Mesenchymal stem cell (in vitro differentiated cells and primary cell): ENCODE measurements at regions not wholly inside any gene's neighbourhood (a gene's known extent, or its start where the extent isn't known, plus 50 kb on each side); places are given as distances from the start of the nearest gene placed in this dataset.
A peak's percentile ranks its signal among the peaks of the same experiment; 100 is the strongest.

Experiments used
- DNase-seq: peaks from one replicate; pipeline ENCODE4 v3.0.0-alpha.2; 2013
- H2AFZ ChIP-seq: one replicate; pipeline ENCODE4 v1.6.1; 2013; ENCODE audit warnings: low read depth, mild to moderate bottlenecking, control low read depth, inconsistent platforms, low read length, moderate library complexity
- H2AK5ac ChIP-seq: 2 replicates; pipeline ENCODE4 v1.6.1; 2013; ENCODE audit warnings: low read length, moderate library complexity, mild to moderate bottlenecking, inconsistent platforms; ENCODE audit not compliant: severe bottlenecking
- H2BK120ac ChIP-seq: one replicate; pipeline ENCODE4 v1.6.1; 2013; ENCODE audit warnings: low read depth, mild to moderate bottlenecking, inconsistent platforms, low read length, moderate library complexity
- H2BK12ac ChIP-seq, 2 experiments: one replicate each; pipeline ENCODE4 v1.6.1; 2013; ENCODE audit warnings: inconsistent platforms in 2 of 2, low read length in 2 of 2, mild to moderate bottlenecking in 2 of 2, moderate library complexity in 2 of 2, control low read depth in 1 of 2
- H2BK15ac ChIP-seq: one replicate; pipeline ENCODE4 v1.6.1; 2013; ENCODE audit warnings: mild to moderate bottlenecking, low read depth, inconsistent platforms; ENCODE audit not compliant: poor library complexity, severe bottlenecking
- H2BK5ac ChIP-seq: 2 replicates; pipeline ENCODE4 v1.6.1; 2013; ENCODE audit warnings: low read depth, mild to moderate bottlenecking, low read length, control low read depth, inconsistent platforms; ENCODE audit not compliant: poor library complexity, severe bottlenecking
- H3K14ac ChIP-seq, 2 experiments: one replicate each; pipeline ENCODE4 v1.6.1; 2013; ENCODE audit warnings: inconsistent platforms in 2 of 2, low read length in 2 of 2, control low read depth in 1 of 2, mild to moderate bottlenecking in 1 of 2, moderate library complexity in 1 of 2
- H3K18ac ChIP-seq, 2 experiments: one replicate each; pipeline ENCODE4 v1.6.1; 2013; ENCODE audit warnings: inconsistent platforms in 2 of 2, low read length in 2 of 2, control low read depth in 1 of 2, low read depth in 1 of 2, mild to moderate bottlenecking in 1 of 2
- H3K23ac ChIP-seq, 2 experiments: one replicate each; pipeline ENCODE4 v1.6.1; 2013; ENCODE audit warnings: inconsistent platforms in 2 of 2, low read length in 2 of 2, mild to moderate bottlenecking in 2 of 2, moderate library complexity in 2 of 2, control low read depth in 1 of 2
- H3K27ac ChIP-seq: 2 replicates; pipeline ENCODE4 v1.5.1; 2013; ENCODE audit warnings: mild to moderate bottlenecking, moderate library complexity, low read length, control low read depth, inconsistent platforms; ENCODE audit not compliant: poor library complexity, severe bottlenecking
- H3K27me3 ChIP-seq, 2 experiments: 2 replicates each; pipeline versions ENCODE4 v1.6.1 to v1.7.0; 2013; ENCODE audit warnings: low read length in 2 of 2, mild to moderate bottlenecking in 2 of 2, moderate library complexity in 2 of 2, control low read depth in 1 of 2, inconsistent platforms in 1 of 2; ENCODE audit not compliant: control insufficient read depth in 1 of 2, insufficient read depth in 1 of 2
- H3K36me3 ChIP-seq, 2 experiments: 2 replicates each; pipeline versions ENCODE4 v1.6.1 to v1.7.0; 2013; ENCODE audit warnings: low read length in 2 of 2, control low read depth in 1 of 2, inconsistent platforms in 1 of 2, low read depth in 1 of 2, mild to moderate bottlenecking in 1 of 2; ENCODE audit not compliant: insufficient read depth in 2 of 2, control insufficient read depth in 1 of 2
- H3K4ac ChIP-seq, 2 experiments: one replicate each; pipeline ENCODE4 v1.6.1; 2013; ENCODE audit warnings: inconsistent platforms in 2 of 2, low read length in 2 of 2, mild to moderate bottlenecking in 2 of 2, moderate library complexity in 2 of 2, control low read depth in 1 of 2, low read depth in 1 of 2
- H3K4me1 ChIP-seq: 2 replicates; pipeline ENCODE4 v1.6.1; 2013; ENCODE audit warnings: low read depth, low read length, control low read depth; ENCODE audit not compliant: control insufficient read depth, insufficient read depth
- H3K4me2 ChIP-seq: 2 replicates; pipeline ENCODE4 v1.6.1; 2013; ENCODE audit warnings: low read length, mild to moderate bottlenecking, inconsistent platforms; ENCODE audit not compliant: poor library complexity, severe bottlenecking
- H3K4me3 ChIP-seq, 2 experiments: 2 replicates each; pipeline versions ENCODE4 v1.5.1 to v1.7.0; 2013; ENCODE audit warnings: low read length in 2 of 2, mild to moderate bottlenecking in 2 of 2, control low read depth in 1 of 2, low read depth in 1 of 2; ENCODE audit not compliant: insufficient read depth in 1 of 2
- H3K79me1 ChIP-seq: replicated peaks from 2 replicates; pipeline ENCODE4 v1.6.1; 2013; ENCODE audit warnings: mild to moderate bottlenecking, control low read depth, low read length, inconsistent platforms; ENCODE audit not compliant: poor library complexity, severe bottlenecking
- H3K9ac ChIP-seq: 2 replicates; pipeline ENCODE4 v1.7.0; 2013; ENCODE audit warnings: mild to moderate bottlenecking, low read length, moderate library complexity
- H3K9me3 ChIP-seq: 2 replicates; pipeline ENCODE4 v1.7.0; 2013; ENCODE audit warnings: mild to moderate bottlenecking, low read length; ENCODE audit not compliant: control insufficient read depth
- H4K8ac ChIP-seq: one replicate; pipeline ENCODE4 v1.6.1; 2013; ENCODE audit warnings: inconsistent platforms, mild to moderate bottlenecking, low read length, moderate library complexity
- H4K91ac ChIP-seq: one replicate; pipeline ENCODE4 v1.6.1; 2013; ENCODE audit warnings: mild to moderate bottlenecking, low read length, inconsistent platforms
- WGBS: methylation state at CpG from one replicate; pipeline ENCODE4 v1.1.7; 2013; ENCODE audit warnings: mixed read lengths; 5-methylcytosine and 5-hydroxymethylcytosine counted together

GRCh38 chr1:234881893-234882771, 246.5 kb downstream of the TOMM20 start:
- H2BK12ac ChIP-seq = no peak overlapping the region
- 74% methylated on average over 11 of the region's 11 CpGs for WGBS
- H3K27me3 ChIP-seq = no peaks in the 10 kb centered on the region
- no peak overlapping the region for H3K14ac ChIP-seq
- H4K91ac ChIP-seq = no peak overlapping the region
- peaks cover 3% of the 10 kb centered on the region for H3K4me1 ChIP-seq
- H3K23ac ChIP-seq = no peak overlapping the region
- no peak overlapping the region for H3K4me2 ChIP-seq
- no peaks in the 10 kb centered on the region for H3K36me3 ChIP-seq
- H2BK5ac ChIP-seq = no peak overlapping the region
- no peak overlapping the region for H2AK5ac ChIP-seq
- no peak overlapping the region for H3K4ac ChIP-seq
- no peak overlapping the region for H2BK120ac ChIP-seq
- H3K18ac ChIP-seq = no peak overlapping the region
- no peak overlapping the region for H2AFZ ChIP-seq
- H3K79me1 ChIP-seq = no peaks in the 10 kb centered on the region
- H3K4me3 ChIP-seq = no peak overlapping the region
- no peak for DNase-seq
- H3K27ac ChIP-seq = no peak overlapping the region
- no peak overlapping the region for H2BK15ac ChIP-seq
- H3K9ac ChIP-seq = no peak overlapping the region
- no peak overlapping the region for H4K8ac ChIP-seq
- H3K9me3 ChIP-seq = peaks cover 3% of the 10 kb centered on the region

DNA sequence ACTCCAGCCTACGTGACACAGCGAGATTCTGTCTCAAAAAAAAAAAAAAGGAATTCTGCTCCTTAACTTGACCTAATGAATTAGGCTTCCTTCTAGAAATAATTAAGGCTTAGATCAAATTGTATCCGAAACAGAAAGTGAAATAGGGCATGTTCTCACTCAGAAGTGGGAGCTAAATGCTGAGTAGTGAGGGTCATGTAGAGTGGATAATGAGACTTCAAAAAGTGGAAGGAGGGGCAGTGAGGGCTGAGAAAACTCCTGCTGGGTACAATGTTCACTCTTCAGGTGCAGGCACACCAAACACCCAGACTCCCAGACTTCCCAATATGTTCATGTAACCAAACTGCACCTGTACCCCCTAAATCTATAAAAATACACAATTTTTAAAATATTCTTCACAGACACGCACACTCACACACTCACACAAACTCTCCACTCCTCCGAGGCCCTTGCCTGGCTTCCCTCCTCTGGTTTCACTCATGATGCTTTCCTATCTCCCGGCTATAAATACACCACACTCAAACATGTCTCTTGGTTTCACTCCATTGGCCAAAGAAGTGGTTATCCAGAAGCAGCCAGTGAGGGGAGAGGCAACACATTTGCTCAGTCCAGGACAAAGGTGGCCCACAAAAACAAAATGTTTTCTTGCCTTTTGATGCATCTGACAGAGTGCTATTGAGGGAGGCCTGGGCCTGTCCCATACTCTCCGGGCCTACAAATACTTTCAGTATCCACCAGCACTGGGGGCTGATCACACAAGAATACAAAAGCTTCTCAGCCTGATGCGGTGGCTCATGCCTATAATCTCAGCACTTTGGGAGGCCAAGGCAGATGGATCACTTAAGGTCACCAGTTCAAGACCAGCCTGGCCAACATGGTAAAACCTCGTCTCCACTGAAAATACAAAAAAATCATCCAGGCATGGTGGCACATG, 249.2 kb downstream of the TOMM20 start:
- H3K27ac ChIP-seq = no peak overlapping the region

GRCh38 chr1:234878288-234878687, 250.3 kb downstream of the TOMM20 start:
- no peak for DNase-seq
- no peak overlapping the region for H3K18ac ChIP-seq
- no peak overlapping the region for H3K9ac ChIP-seq
- H2BK15ac ChIP-seq = no peak overlapping the region
- H3K27me3 ChIP-seq = no peaks in the 10 kb centered on the region
- no peak overlapping the region for H3K4me3 ChIP-seq
- H4K91ac ChIP-seq = peak overlapping the region; percentile 83
- H3K4ac ChIP-seq = peak overlapping the region in 1 of 2 experiments; percentile 55
- H3K79me1 ChIP-seq = no peaks in the 10 kb centered on the region
- peak overlapping the region; percentile 38 for H2AK5ac ChIP-seq
- H2AFZ ChIP-seq = no peak overlapping the region
- 90% methylated on average over 12 of the region's 12 CpGs for WGBS
- no peak overlapping the region for H3K14ac ChIP-seq
- H3K23ac ChIP-seq = no peak overlapping the region
- H3K36me3 ChIP-seq = no peaks in the 10 kb centered on the region
- peaks cover 2% of the 10 kb centered on the region for H3K9me3 ChIP-seq
- no peak overlapping the region for H4K8ac ChIP-seq
- H2BK120ac ChIP-seq = no peak overlapping the region
- H3K4me2 ChIP-seq = no peak overlapping the region
- peaks cover 11% of the 10 kb centered on the region for H3K4me1 ChIP-seq
- H2BK12ac ChIP-seq = peak overlapping the region; percentile 0 to 49
- H2BK5ac ChIP-seq = no peak overlapping the region
- H3K27ac ChIP-seq = no peak overlapping the region

More for the DNA sequence above, 249.2 kb downstream of the TOMM20 start:
- Histone ChIP-seq H3K23ac (no peak overlapping the region), H3K9me3 (peaks cover 3% of the 10 kb centered on the region), H2BK12ac (peak overlapping the region in 1 of 2 experiments; percentile 15), H3K36me3 (no peaks in the 10 kb centered on the region), H3K4me2 (no peak overlapping the region), H3K4me3 (no peak overlapping the region), H4K8ac (no peak overlapping the region), H3K27me3 (no peaks in the 10 kb centered on the region), H3K14ac (no peak overlapping the region), H3K9ac (no peak overlapping the region), H2BK5ac (no peak overlapping the region), H3K4me1 (peaks cover 9% of the 10 kb centered on the region), H2AFZ (no peak overlapping the region), H3K79me1 (no peaks in the 10 kb centered on the region), H3K4ac (no peak overlapping the region), H4K91ac (no peak overlapping the region), H2BK15ac (no peak overlapping the region), H2BK120ac (no peak overlapping the region), H2AK5ac (no peak overlapping the region), H3K18ac (peak overlapping the region in 1 of 2 experiments; percentile 12)
- 94% methylated on average over 7 of the region's 9 CpGs for WGBS
- no peak for DNase-seq

- H3K27ac ChIP-seq = no peak overlapping the region
- 98% methylated on average over 7 of the region's 7 CpGs for WGBS
Measured at GRCh38 chr1:234877761-234878160, 250.9 kb downstream of the TOMM20 start.

More at GRCh38 chr1:234877761-234878160, 250.9 kb downstream of the TOMM20 start:
- Histone ChIP-seq H3K27me3 (no peaks in the 10 kb centered on the region), H2BK15ac (no peak overlapping the region), H4K91ac (no peak overlapping the region), H3K14ac (peak overlapping the region in 1 of 2 experiments; percentile 28), H2AFZ (no peak overlapping the region), H3K23ac (no peak overlapping the region), H3K4ac (peak overlapping the region in 1 of 2 experiments; percentile 17), H2BK12ac (peak overlapping the region in 1 of 2 experiments; percentile 84), H3K36me3 (no peaks in the 10 kb centered on the region), H2AK5ac (no peak overlapping the region), H3K4me1 (peaks cover 13% of the 10 kb centered on the region), H3K9ac (no peak overlapping the region), H3K18ac (peak overlapping the region in 1 of 2 experiments; percentile 80), H2BK120ac (no peak overlapping the region), H3K4me3 (no peak overlapping the region), H3K79me1 (no peaks in the 10 kb centered on the region), H3K9me3 (no peaks in the 10 kb centered on the region), H2BK5ac (no peak overlapping the region), H4K8ac (no peak overlapping the region), H3K4me2 (no peak overlapping the region)
- no peak for DNase-seq
